Panc1 (cell line): ENCODE measurements at regions not wholly inside any gene's neighbourhood (a gene's known extent, or its start where the extent isn't known, plus 50 kb on each side); places are given as distances from the start of the nearest gene placed in this dataset.

ENCODE experiments used
- CTCF ChIP-seq: fragments of 450-650 bp; IDR thresholded peaks from 2 replicates; pipeline ENCODE4 v1.5.1; 2017; ENCODE audit warnings: mild to moderate bottlenecking
- POLR2AphosphoS5 ChIP-seq: IDR thresholded peaks from 2 replicates; pipeline ENCODE4 v1.6.1; 2012; ENCODE audit warnings: mild to moderate bottlenecking, low read depth, low read length, moderate library complexity
- REST ChIP-seq, 2 experiments: IDR thresholded peaks; 2 replicates each; pipeline ENCODE4 v1.6.1; 2011 to 2012; ENCODE audit warnings: low read depth in 2 of 2, control low read depth in 1 of 2, low read length in 1 of 2, mild to moderate bottlenecking in 1 of 2, moderate library complexity in 1 of 2; ENCODE audit not compliant: insufficient read depth in 1 of 2
- SIN3A ChIP-seq: IDR thresholded peaks from 2 replicates; pipeline ENCODE4 v1.6.1; 2012; ENCODE audit warnings: low read depth, mild to moderate bottlenecking, low read length, moderate library complexity, borderline replicate concordance; ENCODE audit not compliant: insufficient read depth
- TCF7L2 ChIP-seq: IDR thresholded peaks from 2 replicates; pipeline ENCODE4 v1.6.1; 2011; ENCODE audit warnings: mild to moderate bottlenecking, low read depth, low read length, inconsistent platforms

GRCh38 chr5:135214897-135215616, 181.0 kb upstream of the PITX1 start:
- no peak for TF ChIP-seq CTCF
- no peak for TF ChIP-seq REST (IDR thresholded peaks at IDR 0.05; ENCODE audit: insufficient read depth in 1 of 2, low read depth in 2 of 2, low read length in 1 of 2)
- TF ChIP-seq POLR2AphosphoS5: no peak
- TF ChIP-seq SIN3A: no peak
- no peak for TF ChIP-seq TCF7L2
